ENCODE measurements at regions not wholly inside any gene's neighbourhood (a gene's known extent, or its start where the extent isn't known, plus 50 kb on each side); places are given as distances from the start of the nearest gene placed in this dataset.

DNA sequence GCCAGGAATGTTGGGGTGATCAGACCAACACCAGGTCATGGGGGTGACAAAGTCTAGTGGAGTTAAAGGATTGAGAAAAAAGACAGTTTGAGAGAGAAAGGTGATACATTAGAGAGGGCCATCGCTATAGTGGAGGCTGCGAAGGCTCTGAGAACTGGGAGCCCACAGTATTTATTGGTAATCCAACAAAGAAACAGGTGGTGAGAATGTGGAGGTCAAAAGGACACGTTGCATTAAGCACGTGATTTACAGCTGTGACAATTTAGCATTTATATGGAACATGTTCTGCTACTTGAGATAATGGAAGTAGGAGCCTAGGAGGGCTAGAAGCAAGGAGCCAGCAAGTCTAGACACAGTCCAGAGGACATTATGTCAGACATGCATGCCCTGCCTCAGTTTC lies 2086.5 kb upstream of the C9orf72 start:
- no peak for DNase-seq

DNA sequence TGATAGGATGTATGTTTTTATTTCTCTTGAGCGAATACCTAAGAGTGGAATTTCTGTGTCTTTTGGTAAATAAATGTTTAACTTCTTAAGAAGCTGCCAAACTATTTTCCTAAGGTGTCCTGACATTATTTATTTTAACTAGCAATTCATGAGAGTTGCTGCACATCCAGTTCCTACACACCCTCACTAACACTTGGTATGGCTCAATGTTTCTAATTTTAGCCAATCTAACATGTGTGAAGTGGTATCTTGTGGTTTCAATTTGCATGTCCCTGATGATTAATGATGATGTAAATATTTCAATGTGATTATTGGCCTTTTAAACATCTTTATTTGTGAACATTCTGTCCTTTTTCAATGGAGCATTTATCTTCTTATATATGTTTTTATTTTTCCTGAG lies 2095.5 kb upstream of the C9orf72 start:
- DNase-seq, result no peak

DNA sequence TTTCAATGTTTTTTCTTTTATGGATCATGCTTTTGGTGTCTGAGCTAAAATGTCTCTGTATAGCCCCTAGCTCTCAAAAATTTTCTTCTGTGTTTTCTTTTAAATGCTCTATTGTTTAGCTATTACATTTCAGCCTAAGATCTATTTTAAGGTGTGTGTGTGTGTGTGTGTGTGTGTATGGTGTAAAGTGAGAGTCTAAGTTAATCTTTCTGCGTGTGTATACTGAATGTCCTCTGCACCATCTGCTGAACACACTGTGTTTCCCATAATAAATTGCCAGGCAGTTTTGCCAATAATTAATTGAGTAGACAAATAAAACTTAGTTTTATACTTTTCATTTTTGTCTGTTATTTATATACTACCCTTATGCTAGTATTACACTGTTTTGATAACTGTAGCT lies 2096.3 kb upstream of the C9orf72 start:
- DNase-seq, result no peak

DNA sequence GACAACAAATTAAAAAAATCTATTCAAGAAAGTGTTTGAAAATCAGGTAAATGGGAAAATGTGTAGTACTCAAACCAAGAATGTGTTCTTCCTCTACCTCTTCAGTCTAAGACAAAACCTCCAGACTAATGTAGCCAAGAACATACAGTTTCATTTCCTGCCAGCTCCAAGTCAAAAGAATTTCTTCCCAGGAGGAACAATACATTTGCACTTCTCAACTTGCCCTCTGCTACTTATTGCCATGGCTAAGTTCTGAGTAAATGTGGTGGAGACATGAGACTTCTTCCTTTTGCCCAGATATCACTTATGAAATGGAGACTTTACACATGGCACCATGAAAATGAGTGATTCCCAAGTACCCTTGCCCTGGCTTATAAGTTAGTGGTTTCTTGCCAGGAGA lies 2112.2 kb upstream of the C9orf72 start:
- DNase-seq, result no peak

DNA sequence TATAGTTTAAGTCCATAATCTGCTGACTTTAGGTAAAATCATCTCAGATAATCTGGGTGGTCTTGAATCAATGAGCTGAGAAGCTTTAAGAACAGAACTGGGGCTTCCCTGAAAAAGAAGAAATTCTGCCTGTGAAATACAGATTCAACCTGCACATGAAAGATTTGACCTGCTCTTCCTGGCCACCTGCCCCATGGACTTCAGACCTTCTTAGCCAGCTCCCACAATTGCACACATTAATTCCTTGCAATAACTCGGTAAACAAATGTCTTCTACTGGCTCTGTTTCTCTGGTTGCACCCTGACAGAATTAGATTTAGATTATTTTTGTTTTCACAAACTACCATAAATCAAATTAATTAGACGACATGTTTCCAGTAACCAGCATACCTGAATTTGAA lies 2117.9 kb upstream of the C9orf72 start:
- DNase-seq, result no peak

- DNase-seq, result peak; percentile 15
Observed at GRCh38 chr9:29691758-29692407, 2118.6 kb upstream of the C9orf72 start.

DNA sequence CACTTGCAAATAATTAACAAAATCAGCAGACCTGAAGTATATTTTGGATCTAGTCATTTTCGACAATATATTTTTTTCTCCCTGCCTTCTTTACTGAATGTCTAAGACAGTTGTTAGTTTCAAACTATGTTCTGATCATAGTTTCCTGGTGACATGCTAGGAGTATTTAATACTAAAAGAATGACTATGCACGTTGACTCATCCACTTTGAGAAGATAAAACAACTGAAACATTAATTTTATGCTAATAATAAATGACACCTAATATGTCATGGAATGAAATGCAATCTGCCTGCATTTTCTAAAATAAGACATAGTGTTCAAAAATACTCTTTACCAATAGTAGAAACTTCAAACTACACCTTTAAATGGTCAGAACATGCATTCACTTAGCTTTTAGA lies 2123.7 kb upstream of the C9orf72 start:
- no peak for DNase-seq

DNA sequence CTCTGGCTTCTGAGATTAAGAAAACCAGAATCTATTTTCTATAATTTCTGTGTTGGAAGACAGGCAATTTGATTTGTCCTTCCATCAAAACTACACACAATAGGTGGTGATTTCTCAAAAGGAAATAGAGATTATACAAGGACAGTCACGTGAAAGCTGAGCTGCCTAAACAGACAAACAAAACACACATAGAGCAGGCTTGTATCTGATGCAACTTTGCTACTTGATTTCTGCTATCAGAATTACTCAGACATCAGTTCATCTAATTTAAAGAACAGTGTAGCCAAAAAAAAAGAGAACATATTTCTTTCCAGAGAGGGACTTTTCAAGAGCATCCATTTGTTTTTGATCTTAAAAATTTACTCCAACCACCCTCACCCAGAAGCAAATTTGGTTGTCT lies 2128.3 kb upstream of the C9orf72 start:
- peak; percentile 2 for DNase-seq

DNA sequence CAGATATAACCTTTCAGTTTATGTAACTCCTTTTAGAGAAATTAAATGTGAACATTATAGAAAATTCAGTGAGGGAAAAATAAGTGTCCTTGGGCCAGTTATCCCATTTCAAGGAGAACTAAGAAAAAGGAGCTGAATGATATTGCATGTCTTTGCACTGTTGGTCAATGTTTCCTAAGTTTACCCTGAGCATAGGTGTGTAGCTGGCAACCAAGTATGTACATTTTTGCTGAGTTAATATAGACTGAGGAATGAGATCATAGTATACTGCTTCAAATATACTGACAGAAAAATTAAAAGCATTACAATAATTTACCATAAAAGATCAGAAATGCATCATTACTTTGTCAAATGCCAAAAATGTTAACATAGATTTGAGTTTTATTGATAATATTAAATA lies 2128.7 kb upstream of the C9orf72 start:
- no peak for DNase-seq

- no peak for DNase-seq
Observed at GRCh38 chr9:29714860-29715259, 2141.6 kb upstream of the C9orf72 start.

DNA sequence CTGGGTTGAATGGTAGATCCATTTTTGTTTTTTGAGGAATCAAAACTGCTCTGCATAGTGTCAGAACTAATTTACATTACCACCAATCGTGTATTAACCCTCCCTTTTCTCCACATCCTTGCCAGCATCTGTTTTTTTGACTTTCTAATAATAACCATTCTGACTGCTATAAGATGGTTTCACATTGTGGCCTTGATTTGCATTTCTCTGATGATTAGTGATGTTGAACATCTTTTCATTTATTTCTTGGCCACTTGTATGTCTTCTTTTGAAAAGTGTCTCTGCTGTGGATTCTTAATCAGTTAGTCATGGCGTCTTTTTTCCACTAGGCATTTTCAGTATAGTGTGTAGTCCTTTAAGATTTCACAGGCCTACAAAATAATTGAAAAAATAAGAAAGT lies 2144.3 kb upstream of the C9orf72 start:
- no peak for DNase-seq

- no peak for DNase-seq
Observed at GRCh38 chr9:29730163-29730562, 2156.9 kb upstream of the C9orf72 start.

GRCh38 chr9:29740518-29740917 lies 2167.2 kb upstream of the C9orf72 start:
- DNase-seq, result no peak

GRCh38 chr9:29741169-29741568 lies 2167.9 kb upstream of the C9orf72 start:
- no peak for DNase-seq

DNA sequence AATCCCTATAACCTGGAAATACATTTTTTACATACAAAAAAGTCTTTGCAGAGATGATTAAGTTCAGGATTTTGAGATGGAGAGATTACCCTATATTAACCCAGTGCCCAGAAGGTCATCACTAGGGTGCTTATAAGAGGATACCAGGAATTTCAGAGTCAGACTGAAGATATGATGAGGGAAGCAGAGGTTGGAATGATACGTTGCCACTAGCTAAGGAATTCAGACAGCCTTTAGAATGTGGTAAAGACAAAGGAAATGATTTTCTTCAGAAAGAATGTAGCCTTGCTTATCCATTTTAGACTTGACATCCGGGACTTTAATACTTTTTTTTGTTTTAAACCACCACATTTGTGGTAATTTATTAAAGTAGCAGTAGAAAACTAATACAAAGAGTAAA lies 2176.8 kb upstream of the C9orf72 start:
- DNase-seq, result no peak

GRCh38 chr9:29751226-29751625 lies 2177.9 kb upstream of the C9orf72 start:
- no peak for DNase-seq

DNA sequence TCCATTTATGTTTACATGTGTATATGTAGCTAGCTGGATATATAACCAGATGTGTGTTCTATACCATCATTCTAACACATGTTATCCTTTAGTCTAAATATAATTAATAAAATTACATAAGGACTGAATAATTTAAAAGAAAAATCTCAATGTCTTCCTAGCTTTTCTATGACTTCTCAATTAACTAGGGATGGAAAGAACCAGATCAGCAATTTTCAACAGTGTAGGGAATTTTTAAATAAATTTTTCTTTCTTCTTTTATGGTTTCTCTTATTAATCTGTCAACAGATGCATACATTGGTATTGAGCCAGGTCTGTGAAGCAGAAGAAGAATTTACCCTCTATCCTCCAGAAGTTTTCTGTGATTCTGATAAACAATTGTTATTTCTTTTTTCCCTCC lies 2180.4 kb upstream of the C9orf72 start:
- no peak for DNase-seq

GRCh38 chr9:29769019-29769418 lies 2195.7 kb upstream of the C9orf72 start:
- DNase-seq, result no peak

DNA sequence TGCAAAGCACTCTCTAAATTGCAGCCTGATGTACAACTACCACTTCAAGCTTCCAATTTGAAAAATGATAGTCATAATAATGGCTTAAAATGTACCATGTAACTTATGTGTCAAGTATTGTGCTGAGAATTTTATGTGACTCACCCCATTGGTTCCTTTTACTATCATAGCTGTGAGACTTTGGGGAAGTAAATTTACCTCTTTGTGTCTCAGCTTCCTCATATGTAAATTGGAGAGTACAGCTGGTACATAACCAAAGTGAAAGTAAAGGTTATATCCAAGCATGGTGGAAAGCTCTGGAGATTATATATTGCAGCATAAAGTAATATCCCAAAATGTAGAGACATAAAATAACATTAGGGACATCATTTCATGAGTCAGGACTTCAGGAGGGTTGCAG lies 2200.4 kb upstream of the C9orf72 start:
- DNase-seq, result no peak

- no peak for DNase-seq
Observed at GRCh38 chr9:29775491-29775890, 2202.2 kb upstream of the C9orf72 start.

GRCh38 chr9:29778281-29778849 lies 2205.1 kb upstream of the C9orf72 start:
- DNase-seq, result no peak

- no peak for DNase-seq
Observed at GRCh38 chr9:29793970-29794369, 2220.7 kb upstream of the C9orf72 start.

- no peak for DNase-seq
Observed at GRCh38 chr9:29796291-29796952, 2223.1 kb upstream of the C9orf72 start.

- no peak for DNase-seq
Observed at GRCh38 chr9:29798599-29798998, 2225.3 kb upstream of the C9orf72 start.

DNA sequence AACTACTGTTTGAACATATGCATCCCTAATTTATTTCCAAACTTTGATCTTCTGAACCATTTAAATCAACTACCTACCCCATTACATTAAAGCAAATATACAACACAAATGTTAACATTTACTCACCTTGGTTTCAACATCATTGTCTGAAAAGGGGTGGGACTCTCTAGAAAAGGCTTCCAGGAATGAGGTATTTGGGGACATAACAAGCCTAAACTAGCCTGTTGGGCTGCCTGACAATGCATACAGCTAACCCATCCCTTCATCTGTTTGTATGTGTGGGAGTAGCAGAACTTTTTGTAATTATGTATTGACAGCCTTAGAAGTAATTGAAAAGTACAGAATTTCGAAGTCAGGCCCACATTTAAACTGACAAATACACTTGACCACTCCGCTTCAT lies 2225.9 kb upstream of the C9orf72 start:
- DNase-seq, result no peak
